ENCODE measurements at regions not wholly inside any gene's neighbourhood (a gene's known extent, or its start where the extent isn't known, plus 50 kb on each side); places are given as distances from the start of the nearest gene placed in this dataset.

DNA sequence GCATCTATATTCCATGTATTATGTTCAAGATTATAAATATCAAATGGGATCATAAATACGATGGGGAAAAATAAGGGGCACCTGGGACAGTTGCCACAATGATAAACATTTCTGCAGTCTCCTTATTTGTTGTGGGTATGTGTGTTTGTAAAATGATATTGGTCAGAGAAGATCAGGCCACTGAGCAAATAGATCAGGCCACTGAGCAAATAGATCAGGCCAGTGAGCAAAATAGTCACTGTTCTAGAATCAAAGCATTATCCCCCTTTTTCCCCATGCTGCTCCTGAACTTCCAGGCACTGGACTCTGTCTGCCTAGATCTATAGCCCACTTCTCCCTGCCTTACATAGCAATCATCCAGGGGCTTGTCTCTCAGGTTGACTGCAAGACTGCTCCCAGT lies 599.8 kb upstream of the USP24 start:
- no peak for DNase-seq (ENCODE audit: low spot score in 2 of 2)
- peaks cover 0 to 9% (median 3%) of the 10 kb centered on the region in 4 donors for H3K4me1 ChIP-seq
- no peaks in the 10 kb centered on the region for H3K27me3 ChIP-seq
- no peaks in the 10 kb centered on the region for H3K36me3 ChIP-seq
- no peaks in the 10 kb centered on the region for H3K9me3 ChIP-seq
- no peak overlapping the region for H3K4me3 ChIP-seq
- TF ChIP-seq EP300 (IDR thresholded peaks at IDR 0.05): no peak
- TF ChIP-seq, protein P1, sequence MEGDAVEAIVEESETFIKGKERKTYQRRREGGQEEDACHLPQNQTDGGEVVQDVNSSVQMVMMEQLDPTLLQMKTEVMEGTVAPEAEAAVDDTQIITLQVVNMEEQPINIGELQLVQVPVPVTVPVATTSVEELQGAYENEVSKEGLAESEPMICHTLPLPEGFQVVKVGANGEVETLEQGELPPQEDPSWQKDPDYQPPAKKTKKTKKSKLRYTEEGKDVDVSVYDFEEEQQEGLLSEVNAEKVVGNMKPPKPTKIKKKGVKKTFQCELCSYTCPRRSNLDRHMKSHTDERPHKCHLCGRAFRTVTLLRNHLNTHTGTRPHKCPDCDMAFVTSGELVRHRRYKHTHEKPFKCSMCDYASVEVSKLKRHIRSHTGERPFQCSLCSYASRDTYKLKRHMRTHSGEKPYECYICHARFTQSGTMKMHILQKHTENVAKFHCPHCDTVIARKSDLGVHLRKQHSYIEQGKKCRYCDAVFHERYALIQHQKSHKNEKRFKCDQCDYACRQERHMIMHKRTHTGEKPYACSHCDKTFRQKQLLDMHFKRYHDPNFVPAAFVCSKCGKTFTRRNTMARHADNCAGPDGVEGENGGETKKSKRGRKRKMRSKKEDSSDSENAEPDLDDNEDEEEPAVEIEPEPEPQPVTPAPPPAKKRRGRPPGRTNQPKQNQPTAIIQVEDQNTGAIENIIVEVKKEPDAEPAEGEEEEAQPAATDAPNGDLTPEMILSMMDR (IDR thresholded peaks at IDR 0.05): no peak
- no peak for TF ChIP-seq POLR2A (IDR thresholded peaks at IDR 0.05)
- WGBS, 2 donors: 81 to 100% methylated on average over 1 of the region's 1 CpG
- H3K27ac ChIP-seq: no peak overlapping the region

DNA sequence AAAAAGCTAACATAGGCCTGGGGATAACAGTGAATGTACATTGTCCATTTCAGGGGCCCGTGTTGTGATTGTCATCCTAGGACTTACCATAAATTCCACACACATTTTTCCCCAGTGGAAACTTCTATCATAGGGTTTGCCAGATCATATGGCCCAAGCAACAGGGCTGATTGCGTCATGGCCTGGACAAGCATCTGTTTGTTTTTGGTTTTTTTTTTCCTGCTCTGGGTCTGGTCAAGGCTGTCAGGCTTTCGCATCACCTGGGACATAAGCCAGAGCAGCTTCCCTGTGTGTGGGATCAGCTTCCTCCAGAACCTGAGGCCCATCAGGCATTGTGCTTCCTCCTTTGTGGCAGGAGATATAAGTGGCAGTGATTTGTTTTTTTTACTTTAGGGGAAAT lies 598.5 kb upstream of the USP24 start:
- TF ChIP-seq EP300 (IDR thresholded peaks at IDR 0.05) (peak in 1 of 2 donors; percentile 80), POLR2A (IDR thresholded peaks at IDR 0.05) (no peak)
- TF ChIP-seq, protein P1 (IDR thresholded peaks at IDR 0.05): no peak
- Histone ChIP-seq H3K4me1 (peaks cover 0 to 9% (median 3%) of the 10 kb centered on the region in 4 donors), H3K4me3 (no peak overlapping the region), H3K9me3 (peaks cover 0 to 4% (median 0%) of the 10 kb centered on the region in 4 donors), H3K36me3 (no peaks in the 10 kb centered on the region), H3K27ac (peak overlapping the region in 2 of 4 donors; percentile 8 to 64), H3K27me3 (no peaks in the 10 kb centered on the region)
- 61 to 81% methylated on average over 3 of the region's 3 CpGs for WGBS, 2 donors
- peak; percentile 70 to 75 for DNase-seq (ENCODE audit: low spot score in 2 of 2)

DNA sequence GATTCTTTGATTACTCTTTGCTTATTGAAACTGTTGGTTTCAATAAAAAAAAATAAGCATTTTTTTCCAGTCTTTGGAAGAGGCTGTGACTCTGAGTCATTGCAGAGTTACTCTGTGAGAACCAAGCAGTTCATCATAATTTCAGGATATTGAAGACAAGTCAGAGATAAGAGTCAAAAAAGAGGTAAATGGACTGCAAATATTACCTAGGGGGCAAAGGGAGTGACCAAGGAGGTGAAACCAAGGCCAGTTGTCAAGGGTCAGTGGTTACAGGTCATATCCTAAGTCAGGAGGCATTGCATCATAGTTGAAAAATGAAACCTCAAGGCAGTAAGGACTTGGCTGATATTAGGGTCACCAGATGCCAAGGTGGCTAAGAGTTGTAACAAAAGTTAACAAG lies 597.1 kb upstream of the USP24 start:
- no peaks in the 10 kb centered on the region for H3K36me3 ChIP-seq
- DNase-seq (ENCODE audit: low spot score in 2 of 2): peak in 1 of 2 donors; percentile 41
- no peaks in the 10 kb centered on the region for H3K27me3 ChIP-seq
- H3K4me1 ChIP-seq: peaks cover 0 to 9% (median 3%) of the 10 kb centered on the region in 4 donors
- TF ChIP-seq POLR2A (IDR thresholded peaks at IDR 0.05) (no peak), EP300 (IDR thresholded peaks at IDR 0.05) (peak in 1 of 2 donors; percentile 73)
- H3K9me3 ChIP-seq: peaks cover 0 to 11% (median 0%) of the 10 kb centered on the region in 4 donors
- H3K4me3 ChIP-seq: no peak overlapping the region
- H3K27ac ChIP-seq: peak overlapping the region in 1 of 4 donors; percentile 64

DNA sequence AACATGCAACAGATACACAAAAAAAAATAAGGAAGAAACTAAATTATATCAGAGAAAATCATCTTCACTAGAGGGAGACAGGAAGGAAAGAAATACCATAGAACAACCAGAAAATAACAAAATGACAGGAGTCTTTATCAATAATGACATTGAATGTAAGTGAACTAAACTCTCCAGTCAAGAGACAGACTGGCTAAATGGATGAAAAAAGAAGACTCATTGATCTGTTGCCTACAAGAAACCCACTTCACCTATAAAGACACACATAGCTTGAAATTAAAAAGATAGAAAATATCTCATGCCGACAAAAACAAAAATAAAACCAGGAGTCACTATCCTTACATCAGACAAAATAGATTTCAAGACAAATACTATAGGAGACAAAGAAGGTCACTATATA lies 593.1 kb upstream of the USP24 start:
- Histone ChIP-seq H3K4me1 (no peaks in the 10 kb centered on the region), H3K36me3 (no peaks in the 10 kb centered on the region), H3K27me3 (no peaks in the 10 kb centered on the region), H3K9me3 (peaks cover 0 to 11% (median 0%) of the 10 kb centered on the region in 4 donors), H3K4me3 (no peak overlapping the region), H3K27ac (no peak overlapping the region)
- no peak for DNase-seq (ENCODE audit: low spot score in 2 of 2)
- 100% methylated on average over 1 of the region's 1 CpG for WGBS, 2 donors
- TF ChIP-seq, protein P1 (IDR thresholded peaks at IDR 0.05): no peak
- TF ChIP-seq EP300 (IDR thresholded peaks at IDR 0.05): no peak

DNA sequence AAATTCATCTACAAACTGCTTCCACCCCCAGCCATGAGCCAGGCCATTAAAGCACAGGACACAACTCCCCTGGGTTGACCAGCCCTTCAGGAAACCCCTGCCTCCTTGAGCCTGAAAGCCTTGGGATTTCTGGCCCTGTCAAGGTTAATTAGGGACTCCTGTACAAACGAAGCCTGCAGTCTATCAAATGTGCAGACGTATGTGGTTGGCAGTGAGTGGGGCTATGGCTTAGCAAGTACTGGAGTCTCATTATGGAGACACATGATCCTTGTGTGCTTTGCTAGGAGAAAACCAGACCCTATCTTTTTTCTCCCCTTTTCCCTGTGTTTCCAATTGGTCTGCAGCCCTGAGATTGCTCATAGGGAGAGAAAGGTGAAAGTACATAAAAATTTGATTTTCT lies 588.3 kb upstream of the USP24 start:
- DNase-seq (ENCODE audit: low spot score in 2 of 2): no peak
- no peak overlapping the region for H3K27ac ChIP-seq
- no peaks in the 10 kb centered on the region for H3K36me3 ChIP-seq
- TF ChIP-seq EP300 (IDR thresholded peaks at IDR 0.05): no peak
- peaks cover 0 to 8% (median 1%) of the 10 kb centered on the region in 4 donors for H3K9me3 ChIP-seq
- no peak overlapping the region for H3K4me3 ChIP-seq
- 73 to 95% methylated on average over 2 of the region's 2 CpGs for WGBS, 2 donors
- no peaks in the 10 kb centered on the region for H3K27me3 ChIP-seq
- H3K4me1 ChIP-seq: no peaks in the 10 kb centered on the region

DNA sequence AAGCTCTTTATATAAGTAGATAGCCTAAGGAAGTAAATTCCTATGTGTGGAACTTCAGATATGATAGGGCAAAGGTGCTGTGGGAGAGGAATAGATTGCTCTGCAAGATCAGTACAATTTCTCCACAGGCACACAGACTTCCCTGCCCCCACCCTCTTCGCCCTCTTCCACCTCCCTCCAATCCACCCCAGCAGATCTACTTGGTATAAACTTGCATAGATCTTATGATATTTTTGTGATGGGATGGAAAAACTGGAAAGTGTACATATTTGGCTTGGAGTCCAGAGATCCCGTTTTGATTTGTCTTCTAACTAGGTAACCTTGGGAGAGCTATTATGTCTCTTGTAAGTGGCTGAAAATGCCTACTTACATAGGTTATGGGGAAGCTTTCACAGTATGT lies 586.3 kb upstream of the USP24 start:
- WGBS, 2 donors: 82 to 85% methylated on average over 2 of the region's 2 CpGs
- Histone ChIP-seq H3K27ac (no peak overlapping the region), H3K36me3 (no peaks in the 10 kb centered on the region), H3K4me1 (no peaks in the 10 kb centered on the region), H3K27me3 (no peaks in the 10 kb centered on the region), H3K4me3 (no peak overlapping the region), H3K9me3 (peaks cover 0 to 3% (median 1%) of the 10 kb centered on the region in 4 donors)
- no peak for DNase-seq (ENCODE audit: low spot score in 2 of 2)
- TF ChIP-seq POLR2A (IDR thresholded peaks at IDR 0.05) (no peak), EP300 (IDR thresholded peaks at IDR 0.05) (no peak)
- TF ChIP-seq, protein P1 (IDR thresholded peaks at IDR 0.05): no peak

Measured in tibial nerve (tissue), 4 donors.